ENCODE measurements at regions not wholly inside any gene's neighbourhood (a gene's known extent, or its start where the extent isn't known, plus 50 kb on each side); places are given as distances from the start of the nearest gene placed in this dataset.

- TF ChIP-seq CTCF (IDR thresholded peaks at IDR 0.05) (no peak), POLR2A (IDR thresholded peaks at IDR 0.05) (no peak)
Measured at GRCh38 chr3:24947103-24947502, 452.5 kb upstream of the THRB start.
